Activated CD4-positive, alpha-beta T cell treated with anti-CD3 and anti-CD28 coated beads, Interleukin-2, amount 50 U/mL, for 16 hours (primary cell): ENCODE measurements at regions not wholly inside any gene's neighbourhood (a gene's known extent, or its start where the extent isn't known, plus 50 kb on each side); places are given as distances from the start of the nearest gene placed in this dataset.
"Not testable (repeated sequence)": the region's sequence is repeated elsewhere in the genome, so short reads cannot be mapped to it uniquely, and the experiment has no call there.

Source experiments
- DNase-seq: peaks from one replicate; pipeline ENCODE4 v3.0.0-alpha.2; 2020

GRCh38 chr12:116433249-116433648, 125.9 kb upstream of the MAP1LC3B2 start:
- DNase-seq = no peak

DNA sequence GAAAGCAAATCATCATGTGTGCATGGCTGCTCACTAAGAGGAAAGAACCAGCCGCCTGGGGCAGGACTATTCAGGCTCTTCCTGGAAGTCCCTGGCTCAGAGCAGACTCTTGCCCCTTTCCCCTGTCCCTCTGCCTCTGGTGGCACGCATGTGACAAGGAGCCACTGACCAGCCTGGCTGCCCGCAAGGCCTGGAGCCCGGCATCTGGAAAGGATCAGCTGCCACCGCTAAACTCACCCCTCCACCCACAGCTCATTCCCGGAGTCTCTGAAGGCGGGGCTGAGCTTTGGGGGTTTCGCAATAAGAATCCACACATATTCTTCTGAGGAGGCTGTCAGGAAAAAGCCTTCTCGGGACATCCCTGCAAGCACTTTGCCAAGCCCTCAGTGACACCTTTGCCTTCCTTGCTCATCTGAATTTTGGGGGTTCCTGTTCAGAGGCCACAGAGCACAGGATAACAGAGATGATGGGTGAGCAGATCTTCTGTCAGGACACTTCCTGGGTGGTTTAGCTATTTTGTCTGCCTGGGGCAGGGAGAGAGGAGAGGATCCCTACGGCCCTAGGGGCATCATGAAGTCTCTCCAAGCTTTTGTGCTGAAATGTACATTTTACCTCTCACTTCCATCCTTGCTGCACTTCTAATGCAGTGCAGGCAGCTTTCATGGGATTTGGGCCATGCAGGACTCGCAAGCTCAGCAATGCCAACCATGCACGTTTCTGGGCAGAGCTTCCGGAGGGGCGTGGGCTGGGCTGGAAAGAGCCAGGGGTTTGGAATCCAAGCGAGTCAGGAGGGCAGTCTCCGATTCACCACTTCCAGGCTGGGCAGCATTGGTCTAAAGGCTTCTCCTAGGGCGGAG, 124.8 kb upstream of the MAP1LC3B2 start:
- DNase-seq = no peak

GRCh38 chr12:116435984-116436383, 123.2 kb upstream of the MAP1LC3B2 start:
- no peak for DNase-seq

DNA sequence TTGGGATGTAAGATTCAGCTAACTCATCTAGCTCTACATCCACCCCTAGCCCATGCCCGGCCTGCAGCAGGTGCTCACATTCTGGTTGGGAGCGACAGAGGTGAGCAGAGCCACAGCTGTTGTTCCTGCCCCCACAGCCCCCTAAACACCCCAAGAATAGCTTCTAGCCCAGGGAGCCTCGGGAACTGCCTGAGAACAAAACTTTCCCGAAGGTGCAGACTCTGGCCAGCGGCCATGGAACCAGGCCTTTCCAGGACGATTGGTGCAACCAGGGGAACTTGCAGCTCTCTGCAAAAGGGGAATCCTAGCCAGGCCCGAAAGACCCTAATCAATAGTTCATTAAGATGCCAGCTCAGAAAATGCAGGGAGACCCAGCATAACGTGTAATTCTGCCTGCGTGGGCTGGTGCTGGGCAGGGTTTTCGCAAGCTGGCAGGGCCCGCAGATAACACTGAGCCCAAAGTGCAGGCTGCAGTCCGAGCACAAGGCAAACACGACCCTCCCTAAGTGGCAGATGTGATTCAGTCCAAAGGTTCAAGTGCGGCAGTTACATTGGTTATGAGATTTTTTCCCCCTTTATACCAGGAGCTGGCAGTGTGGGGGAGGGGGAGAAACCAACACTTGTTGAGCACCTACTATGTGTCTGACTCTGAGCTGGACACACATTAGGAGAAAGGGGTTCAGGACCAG, 122.5 kb upstream of the MAP1LC3B2 start:
- DNase-seq = no peak

GRCh38 chr12:116441292-116441691, 117.9 kb upstream of the MAP1LC3B2 start:
- DNase-seq = no peak

- DNase-seq = no peak
Measured at GRCh38 chr12:116442304-116442703, 116.9 kb upstream of the MAP1LC3B2 start.

DNA sequence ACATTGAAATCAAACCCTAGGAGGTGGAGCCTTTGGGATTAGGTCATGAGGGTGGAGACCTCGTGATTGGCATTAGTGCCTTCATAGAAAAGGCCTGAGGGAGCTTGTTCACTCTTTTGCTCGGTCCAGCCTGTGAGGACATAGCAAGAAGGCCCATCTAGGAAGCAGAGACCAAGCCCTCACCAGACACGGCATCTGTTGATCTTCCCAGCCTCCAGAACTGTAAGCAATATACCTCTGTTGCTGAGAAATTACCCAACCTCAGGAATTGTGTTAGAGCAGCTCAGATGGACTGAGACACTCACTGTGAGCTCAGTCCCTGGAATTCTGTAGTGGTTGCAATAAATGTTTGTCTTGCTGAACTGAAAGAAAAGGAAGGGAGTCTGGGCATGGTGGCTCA, 116.2 kb upstream of the MAP1LC3B2 start:
- no peak for DNase-seq

DNA sequence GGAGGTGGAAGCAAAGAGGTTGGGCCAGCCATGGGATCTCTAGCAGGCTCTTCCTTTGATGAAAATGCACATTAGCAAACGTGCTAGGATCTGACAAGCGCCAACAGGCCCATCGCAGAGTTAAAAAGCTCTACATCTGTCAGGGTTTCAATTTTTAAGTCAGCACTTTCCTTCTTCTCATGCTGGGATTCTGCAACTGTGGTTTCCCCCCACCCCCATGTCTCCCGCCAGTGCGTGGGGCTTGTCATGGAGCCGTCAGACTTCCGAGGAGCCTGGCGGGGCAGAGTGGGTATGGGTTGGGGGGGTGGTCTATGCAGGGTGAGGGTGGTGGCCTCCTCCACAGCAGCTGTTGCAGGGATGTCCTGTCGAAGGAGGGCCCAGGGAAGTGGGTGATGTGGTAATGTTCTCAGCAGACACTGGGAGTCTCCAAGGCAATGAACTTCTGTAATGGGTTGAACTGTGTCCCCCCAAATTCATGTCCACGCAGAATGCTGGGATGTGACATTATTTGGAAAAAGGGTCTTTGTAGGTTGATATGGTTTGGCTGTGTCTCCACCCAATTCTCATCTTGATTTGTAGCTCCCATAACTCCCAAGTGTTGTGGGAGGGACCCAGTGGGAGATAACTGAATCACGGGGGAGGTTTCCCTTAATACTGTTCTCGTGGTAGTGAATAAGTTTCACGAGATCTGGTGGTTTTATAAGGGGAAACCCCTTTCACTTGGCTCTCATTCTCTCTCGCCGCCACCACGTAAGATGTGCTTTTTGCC, 115.2 kb upstream of the MAP1LC3B2 start:
- no peak for DNase-seq

GRCh38 chr12:116444590-116444943, 114.6 kb upstream of the MAP1LC3B2 start:
- no peak for DNase-seq

DNA sequence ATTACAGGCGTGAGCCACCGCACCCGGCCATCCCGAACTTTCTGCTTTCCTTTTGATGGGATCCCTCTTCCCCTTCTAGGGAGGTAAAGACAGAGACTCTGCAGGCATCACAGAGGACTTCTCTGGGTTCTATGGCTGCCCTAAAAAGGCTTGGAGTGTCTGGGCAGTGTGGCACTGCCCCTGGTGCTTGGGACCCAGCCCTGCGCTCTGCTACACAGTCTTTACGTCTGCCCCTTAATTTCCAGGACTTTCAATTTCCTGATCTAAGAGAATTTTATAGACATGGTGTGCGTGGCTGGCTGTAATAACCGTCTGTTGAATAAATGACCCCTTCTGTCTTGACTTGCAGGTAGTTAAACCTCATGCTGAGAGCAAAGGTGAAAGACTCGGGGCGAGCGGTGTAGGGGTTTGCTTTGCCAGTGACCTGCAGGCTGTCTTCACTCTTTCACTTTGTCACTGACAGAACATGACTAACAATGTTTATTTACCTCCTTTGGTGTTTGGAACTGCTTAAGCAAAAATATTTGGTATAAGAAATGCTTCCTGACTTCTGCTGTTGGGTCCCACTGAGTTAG, 110.9 kb upstream of the MAP1LC3B2 start:
- no peak for DNase-seq

DNA sequence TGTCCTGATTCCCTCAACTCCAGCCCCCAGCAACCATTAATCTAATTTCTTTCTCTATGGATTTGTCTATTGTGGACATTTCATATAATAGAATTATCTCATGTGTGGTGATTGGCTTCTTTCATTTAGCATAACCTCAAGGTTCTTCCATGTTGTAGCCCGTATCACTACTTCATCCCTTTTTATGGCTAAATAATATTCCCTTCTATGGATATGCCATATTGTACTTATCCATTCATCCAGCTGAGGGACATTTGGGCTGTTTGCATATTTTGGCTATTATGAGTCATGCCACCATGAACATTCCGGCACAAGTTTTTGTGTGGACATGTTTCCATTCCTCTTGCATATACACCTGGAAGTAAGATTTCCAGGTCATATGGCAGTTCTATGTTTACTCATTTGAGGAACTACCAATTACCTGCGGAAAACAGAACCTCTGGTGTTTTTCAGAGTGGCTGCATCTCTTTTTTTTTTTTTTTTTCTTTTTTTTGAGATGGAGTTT, 108.7 kb upstream of the MAP1LC3B2 start:
- DNase-seq = no peak

GRCh38 chr12:116452975-116453374, 106.2 kb upstream of the MAP1LC3B2 start:
- not testable (repeated sequence) for DNase-seq

- DNase-seq = no peak
Measured at GRCh38 chr12:116453631-116454030, 105.5 kb upstream of the MAP1LC3B2 start.

GRCh38 chr12:116454076-116454475, 105.1 kb upstream of the MAP1LC3B2 start:
- DNase-seq = no peak

DNA sequence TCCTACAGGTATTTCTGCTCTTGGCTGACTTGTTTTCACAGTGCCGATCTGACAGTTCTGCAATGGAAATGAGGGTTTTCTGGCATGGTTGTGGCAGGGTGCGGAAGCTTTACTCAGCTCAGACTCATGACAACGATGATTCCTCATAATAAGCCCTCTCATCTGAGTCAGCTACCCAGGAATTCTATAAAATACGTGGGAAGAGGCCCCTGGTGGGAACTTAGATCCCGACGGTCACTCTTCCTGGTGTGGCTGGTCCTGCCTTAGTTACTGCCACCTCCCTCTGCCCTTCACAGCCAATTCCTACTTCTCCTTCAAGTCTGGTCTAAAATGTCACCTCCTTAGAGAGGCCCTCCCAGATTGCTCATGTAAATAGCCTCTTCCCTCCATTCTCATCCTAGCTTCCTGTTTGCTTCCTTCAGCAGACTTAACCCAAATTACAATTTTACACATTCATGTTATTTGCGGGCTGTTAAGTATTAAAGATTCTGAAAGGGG, 104.2 kb upstream of the MAP1LC3B2 start:
- DNase-seq = no peak

DNA sequence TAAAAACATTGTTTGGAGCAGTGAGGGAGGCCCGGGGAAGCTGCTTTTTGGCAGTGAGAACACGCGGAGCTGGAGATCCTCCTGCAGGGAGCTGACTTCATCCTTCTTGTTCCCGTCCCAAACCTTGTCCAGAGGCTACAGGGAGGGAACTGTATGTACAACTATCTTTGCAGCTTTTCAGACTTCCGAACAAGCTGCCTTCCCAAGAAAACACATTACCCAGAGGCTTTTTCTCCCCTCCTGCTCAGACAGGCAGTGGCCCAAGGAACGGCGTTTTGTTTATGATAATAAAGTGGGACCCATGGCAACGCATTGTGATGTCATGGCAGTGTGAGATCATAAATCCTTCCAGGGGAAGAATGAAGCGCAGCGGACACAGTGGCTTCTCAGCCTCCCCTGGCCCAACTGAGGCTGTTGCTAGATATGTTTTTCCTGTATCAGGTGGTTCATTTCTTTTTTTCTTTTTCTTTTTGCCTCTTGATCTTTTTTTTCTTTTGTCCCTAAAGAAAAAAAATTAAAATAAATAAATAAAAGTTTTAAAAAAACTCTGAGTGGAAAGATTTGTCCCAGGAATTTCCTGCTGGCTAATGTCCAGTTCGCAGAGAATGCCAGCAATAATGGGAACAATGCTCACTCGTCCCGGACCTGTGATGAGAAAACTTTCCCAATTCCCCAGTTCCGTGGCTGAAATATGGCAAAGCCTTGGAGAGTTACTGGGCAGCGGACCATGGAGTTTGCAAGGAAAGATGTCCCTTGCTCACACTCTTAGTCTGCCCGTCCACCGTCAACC, 103.4 kb upstream of the MAP1LC3B2 start:
- no peak for DNase-seq

DNA sequence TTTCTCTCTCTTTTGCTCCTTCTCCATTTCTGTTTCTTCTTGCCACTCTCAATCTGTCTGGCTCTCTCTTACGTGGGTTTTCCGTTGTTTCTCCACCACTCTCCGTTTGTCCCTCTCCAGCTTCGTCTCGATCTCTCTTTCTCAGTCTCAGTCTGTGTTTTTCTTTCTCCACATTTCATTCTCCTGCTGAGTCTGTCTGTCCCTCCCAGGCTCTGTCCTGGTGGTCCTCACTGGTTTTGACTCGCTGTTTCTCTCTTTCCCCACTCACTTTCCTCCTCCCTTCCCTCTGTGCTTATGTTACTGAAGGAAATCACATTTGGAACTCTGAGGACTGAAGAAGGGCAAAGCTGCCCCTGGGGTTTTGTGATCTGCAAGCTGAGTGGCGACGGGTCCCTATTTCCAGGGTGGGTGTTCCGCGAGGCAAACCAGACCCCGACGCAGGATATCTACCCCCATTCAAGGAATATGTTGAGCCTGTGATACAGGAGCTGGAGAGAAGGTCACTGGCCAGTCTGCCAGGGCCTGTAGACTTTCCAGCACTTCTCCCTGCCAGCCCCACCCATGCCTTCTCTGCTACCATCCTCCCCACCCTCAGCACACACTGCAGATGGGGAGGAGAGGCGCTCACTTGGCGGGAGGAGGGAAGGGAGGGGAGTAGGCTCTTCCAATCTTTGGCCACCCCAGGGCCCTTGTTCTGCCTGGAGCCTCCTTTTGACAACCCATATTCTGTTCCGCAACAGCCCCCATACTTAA, 102.7 kb upstream of the MAP1LC3B2 start:
- no peak for DNase-seq

GRCh38 chr12:116458492-116458891, 100.7 kb upstream of the MAP1LC3B2 start:
- no peak for DNase-seq

- DNase-seq = no peak
Measured at GRCh38 chr12:116459011-116459875, 99.9 kb upstream of the MAP1LC3B2 start.
